ENCODE measurements at regions not wholly inside any gene's neighbourhood (a gene's known extent, or its start where the extent isn't known, plus 50 kb on each side); places are given as distances from the start of the nearest gene placed in this dataset.
A peak's percentile ranks its signal among the peaks of the same experiment; 100 is the strongest.

- no peak overlapping the region for H3K4me3 ChIP-seq (ENCODE audit: low read depth, low read length)
- no peak for DNase-seq (ENCODE audit: low read depth)
- TF ChIP-seq, protein P1, sequence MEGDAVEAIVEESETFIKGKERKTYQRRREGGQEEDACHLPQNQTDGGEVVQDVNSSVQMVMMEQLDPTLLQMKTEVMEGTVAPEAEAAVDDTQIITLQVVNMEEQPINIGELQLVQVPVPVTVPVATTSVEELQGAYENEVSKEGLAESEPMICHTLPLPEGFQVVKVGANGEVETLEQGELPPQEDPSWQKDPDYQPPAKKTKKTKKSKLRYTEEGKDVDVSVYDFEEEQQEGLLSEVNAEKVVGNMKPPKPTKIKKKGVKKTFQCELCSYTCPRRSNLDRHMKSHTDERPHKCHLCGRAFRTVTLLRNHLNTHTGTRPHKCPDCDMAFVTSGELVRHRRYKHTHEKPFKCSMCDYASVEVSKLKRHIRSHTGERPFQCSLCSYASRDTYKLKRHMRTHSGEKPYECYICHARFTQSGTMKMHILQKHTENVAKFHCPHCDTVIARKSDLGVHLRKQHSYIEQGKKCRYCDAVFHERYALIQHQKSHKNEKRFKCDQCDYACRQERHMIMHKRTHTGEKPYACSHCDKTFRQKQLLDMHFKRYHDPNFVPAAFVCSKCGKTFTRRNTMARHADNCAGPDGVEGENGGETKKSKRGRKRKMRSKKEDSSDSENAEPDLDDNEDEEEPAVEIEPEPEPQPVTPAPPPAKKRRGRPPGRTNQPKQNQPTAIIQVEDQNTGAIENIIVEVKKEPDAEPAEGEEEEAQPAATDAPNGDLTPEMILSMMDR (IDR thresholded peaks at IDR 0.05; ENCODE audit: low read depth, low read length): no peak
- TF ChIP-seq POLR2A (IDR thresholded peaks at IDR 0.05; ENCODE audit: extremely low read depth, insufficient read length) (no peak), MYC (IDR thresholded peaks at IDR 0.05; ENCODE audit: low read depth, low read length) (no peak)
- TF ChIP-seq, protein P2, sequence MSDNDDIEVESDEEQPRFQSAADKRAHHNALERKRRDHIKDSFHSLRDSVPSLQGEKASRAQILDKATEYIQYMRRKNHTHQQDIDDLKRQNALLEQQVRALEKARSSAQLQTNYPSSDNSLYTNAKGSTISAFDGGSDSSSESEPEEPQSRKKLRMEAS (IDR thresholded peaks at IDR 0.05; ENCODE audit: low read depth, low read length): no peak
Measured at GRCh38 chr12:21993438-21993981, 52.3 kb upstream of the ABCC9 start.

- H3K4me3 ChIP-seq (ENCODE audit: low read depth, low read length): no peak overlapping the region
- DNase-seq (ENCODE audit: low read depth): peak; percentile 78
- no peak for TF ChIP-seq POLR2A (IDR thresholded peaks at IDR 0.05; ENCODE audit: extremely low read depth, insufficient read length)
- TF ChIP-seq, protein P1 (IDR thresholded peaks at IDR 0.05; ENCODE audit: low read depth, low read length): no peak
- TF ChIP-seq, protein P2 (IDR thresholded peaks at IDR 0.05; ENCODE audit: low read depth, low read length): no peak
- no peak for TF ChIP-seq MYC (IDR thresholded peaks at IDR 0.05; ENCODE audit: low read depth, low read length)
Measured at GRCh38 chr12:21992823-21993222, 51.6 kb upstream of the ABCC9 start.

DNA sequence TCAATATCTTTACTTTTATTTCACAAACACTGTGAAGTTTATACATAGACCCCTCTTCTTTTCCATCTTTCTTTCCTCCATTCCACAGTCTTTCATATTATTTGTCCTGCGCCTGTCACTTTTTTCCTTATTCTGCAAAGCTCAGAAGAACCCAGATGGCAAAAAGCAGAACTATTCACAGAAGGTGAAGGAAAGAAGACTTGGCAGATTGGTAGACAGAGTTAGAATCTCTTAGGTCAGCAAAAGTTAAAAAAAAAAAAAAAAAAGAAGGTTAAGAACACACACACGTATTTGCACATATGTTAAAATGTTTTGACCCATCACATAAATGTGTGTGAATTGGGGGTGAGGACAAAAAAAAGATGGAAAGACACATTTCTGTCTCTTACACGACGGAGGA, 50.3 kb upstream of the ABCC9 start:
- TF ChIP-seq POLR2A (IDR thresholded peaks at IDR 0.05; ENCODE audit: extremely low read depth, insufficient read length) (no peak), MYC (IDR thresholded peaks at IDR 0.05; ENCODE audit: low read depth, low read length) (no peak)
- TF ChIP-seq, protein P2 (IDR thresholded peaks at IDR 0.05; ENCODE audit: low read depth, low read length): no peak
- TF ChIP-seq, protein P1 (IDR thresholded peaks at IDR 0.05; ENCODE audit: low read depth, low read length): no peak
- no peak for DNase-seq (ENCODE audit: low read depth)
- H3K4me3 ChIP-seq (ENCODE audit: low read depth, low read length): no peak overlapping the region

Measured in NB4 (cell line).